GM13977 (cell line): ENCODE measurements at regions not wholly inside any gene's neighbourhood (a gene's known extent, or its start where the extent isn't known, plus 50 kb on each side); places are given as distances from the start of the nearest gene placed in this dataset.

Experiments used
- DNase-seq: peaks from one replicate; pipeline ENCODE4 v3.0.0; 2012; ENCODE audit warnings: low spot score
- in situ Hi-C: fragments of 300-500 bp; cut with MboI; formaldehyde crosslinking; loops from one replicate; pipeline ENCODE4 v1.12.0; 2022; ENCODE audit warnings: low sequenced_read_pairs, low pct_unique_long_range_greater_than_20kb, mixed read lengths, inconsistent platforms; ENCODE audit not compliant: unreplicated experiment
- TF ChIP-seq, protein P1 (sequence below): IDR thresholded peaks from 2 replicates; pipeline ENCODE4 v1.5.1; 2012; ENCODE audit warnings: mild to moderate bottlenecking, control low read depth; ENCODE audit not compliant: insufficient read depth; ENCODE audit errors: extremely low read depth, missing control alignments

DNA sequence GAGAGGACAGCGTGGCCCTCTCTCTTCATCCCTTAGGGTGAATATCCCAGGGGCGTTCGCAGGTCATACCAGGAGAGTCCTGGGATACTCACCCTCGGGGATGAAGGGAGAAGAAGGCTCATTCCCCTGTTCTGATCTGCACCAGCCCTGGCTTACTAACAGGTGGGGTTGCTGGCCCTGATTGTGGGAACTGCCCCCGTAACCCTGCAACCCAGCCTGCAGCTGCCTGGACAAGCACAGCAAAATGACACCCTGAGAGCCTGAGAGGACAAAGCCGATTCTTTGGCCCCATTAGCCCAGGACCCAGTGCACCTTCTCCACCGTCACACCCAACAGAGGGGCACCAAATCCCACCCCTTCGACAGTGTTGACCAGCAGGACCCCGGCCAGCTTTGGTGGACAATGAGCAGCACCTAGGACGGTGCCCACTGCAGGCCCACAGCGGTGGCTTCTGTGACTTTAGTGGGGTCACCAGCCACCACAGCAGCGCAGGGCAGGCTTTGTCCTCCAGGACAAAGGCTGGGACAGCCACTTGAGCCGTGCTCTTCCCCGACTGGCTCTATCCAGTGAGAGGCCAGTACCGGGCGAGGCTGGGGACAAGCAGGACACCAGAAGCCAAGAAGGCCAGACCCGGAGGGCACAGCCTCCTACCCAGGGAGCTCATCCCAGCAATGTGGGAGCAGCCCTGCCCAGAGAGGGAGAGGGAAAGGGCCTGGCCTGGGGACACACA is 98.5 kb upstream of the RTL6 start:
- in situ Hi-C loops, result no loop called here
- TF ChIP-seq, protein P1, sequence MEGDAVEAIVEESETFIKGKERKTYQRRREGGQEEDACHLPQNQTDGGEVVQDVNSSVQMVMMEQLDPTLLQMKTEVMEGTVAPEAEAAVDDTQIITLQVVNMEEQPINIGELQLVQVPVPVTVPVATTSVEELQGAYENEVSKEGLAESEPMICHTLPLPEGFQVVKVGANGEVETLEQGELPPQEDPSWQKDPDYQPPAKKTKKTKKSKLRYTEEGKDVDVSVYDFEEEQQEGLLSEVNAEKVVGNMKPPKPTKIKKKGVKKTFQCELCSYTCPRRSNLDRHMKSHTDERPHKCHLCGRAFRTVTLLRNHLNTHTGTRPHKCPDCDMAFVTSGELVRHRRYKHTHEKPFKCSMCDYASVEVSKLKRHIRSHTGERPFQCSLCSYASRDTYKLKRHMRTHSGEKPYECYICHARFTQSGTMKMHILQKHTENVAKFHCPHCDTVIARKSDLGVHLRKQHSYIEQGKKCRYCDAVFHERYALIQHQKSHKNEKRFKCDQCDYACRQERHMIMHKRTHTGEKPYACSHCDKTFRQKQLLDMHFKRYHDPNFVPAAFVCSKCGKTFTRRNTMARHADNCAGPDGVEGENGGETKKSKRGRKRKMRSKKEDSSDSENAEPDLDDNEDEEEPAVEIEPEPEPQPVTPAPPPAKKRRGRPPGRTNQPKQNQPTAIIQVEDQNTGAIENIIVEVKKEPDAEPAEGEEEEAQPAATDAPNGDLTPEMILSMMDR, result no peak
- no peak for DNase-seq

DNA sequence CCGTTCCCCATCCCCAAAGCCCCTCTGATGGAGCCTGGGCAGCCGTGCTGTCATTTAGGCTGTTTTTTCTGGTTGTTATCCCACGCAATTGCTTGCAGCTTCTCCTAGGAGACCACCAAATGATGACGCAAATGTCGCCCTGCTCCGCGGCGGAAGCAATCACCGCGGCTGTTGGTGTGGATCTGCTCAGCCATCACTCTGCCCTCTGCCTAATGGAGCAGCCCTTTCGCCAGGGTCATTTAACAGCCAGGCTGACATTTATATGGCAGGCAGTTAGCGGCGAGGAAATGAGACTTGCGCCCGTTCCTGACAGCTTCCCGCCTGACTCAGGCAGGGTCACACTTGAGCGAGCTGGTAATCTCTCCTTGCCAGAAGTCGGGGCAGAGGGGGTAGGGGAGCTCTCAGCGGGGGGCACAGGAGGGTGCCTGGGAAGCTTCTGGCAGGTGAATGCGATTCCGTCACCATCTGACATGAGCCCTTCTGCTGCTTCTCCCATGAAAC is 97.9 kb upstream of the RTL6 start:
- TF ChIP-seq, protein P1, result no peak
- no peak for DNase-seq
- in situ Hi-C loops, result no loop called here

DNA sequence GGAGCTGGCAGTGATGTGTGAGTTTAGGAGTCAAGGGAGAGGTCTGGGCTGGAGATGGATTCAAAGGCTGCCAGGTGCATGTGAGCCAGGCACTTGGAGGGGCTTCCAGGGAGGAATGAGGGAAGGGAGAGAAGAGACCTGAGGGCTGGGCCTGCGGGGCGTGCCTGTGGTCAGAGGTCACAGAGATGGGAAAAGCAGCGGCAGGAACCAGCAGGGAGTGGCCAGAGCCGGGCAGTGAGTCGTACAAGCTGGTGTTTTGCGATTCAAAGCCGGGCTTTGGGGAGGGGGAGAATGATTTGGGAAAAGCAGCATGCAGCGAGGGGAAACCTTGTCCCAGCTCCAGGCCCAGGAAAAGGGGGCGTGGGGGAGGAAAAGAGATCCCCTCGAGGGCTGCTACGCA is 96.9 kb upstream of the RTL6 start:
- DNase-seq, result no peak
- in situ Hi-C loops, result no loop called here
- TF ChIP-seq, protein P1, result no peak

DNA sequence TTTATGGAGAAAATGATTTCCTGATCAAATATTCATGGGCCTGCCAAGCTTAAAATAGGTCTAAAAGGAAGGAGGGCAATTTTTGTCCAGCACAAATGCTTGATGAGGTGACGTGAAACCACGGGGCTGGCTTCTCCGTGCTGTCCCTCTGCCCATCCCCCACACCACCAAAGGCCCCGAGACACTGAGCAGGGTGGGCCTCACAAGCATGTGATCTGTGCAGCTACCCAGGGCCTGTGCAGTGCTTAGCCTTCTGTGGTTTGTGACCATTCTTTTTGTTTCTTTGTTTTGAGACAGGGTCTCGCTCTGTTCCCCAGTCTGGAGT is 94.8 kb upstream of the RTL6 start:
- no peak for DNase-seq
- TF ChIP-seq, protein P1, result no peak
- in situ Hi-C loops, result no loop called here

DNA sequence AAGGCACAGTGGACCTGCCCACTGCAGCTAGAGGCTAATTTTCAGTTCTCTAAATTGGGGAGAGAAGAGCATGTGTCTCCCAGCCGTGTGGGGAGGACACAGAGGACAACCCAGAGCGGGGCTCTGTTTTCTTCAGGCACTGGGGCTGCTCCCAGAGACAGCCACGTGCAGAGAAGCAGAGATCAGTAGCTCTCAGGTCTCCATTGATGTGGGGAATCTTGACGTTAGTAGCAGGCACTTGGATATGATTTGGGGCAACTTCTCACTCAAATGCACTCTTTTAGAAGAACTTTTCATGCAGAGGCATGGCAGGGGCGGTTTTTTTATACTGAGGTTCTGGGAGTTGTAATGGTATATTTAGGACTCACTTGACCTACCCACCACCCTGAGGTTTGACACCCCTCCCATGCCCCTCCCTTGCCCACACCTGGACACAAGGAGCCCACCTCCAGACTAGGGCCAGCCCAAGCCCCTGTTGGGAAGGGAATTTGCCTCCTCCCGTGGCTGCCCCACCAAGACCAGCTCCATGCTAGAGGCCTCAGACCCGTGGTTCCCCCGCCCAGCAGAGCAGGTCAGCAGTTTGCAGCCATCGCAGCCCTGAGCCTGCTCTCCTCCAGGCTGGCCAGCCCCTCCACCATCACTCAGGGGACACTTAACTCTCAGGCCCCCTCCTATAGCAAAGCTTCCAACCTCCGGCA is 94.2 kb upstream of the RTL6 start:
- in situ Hi-C loops, result no loop called here
- DNase-seq, result no peak
- TF ChIP-seq, protein P1, result no peak

DNA sequence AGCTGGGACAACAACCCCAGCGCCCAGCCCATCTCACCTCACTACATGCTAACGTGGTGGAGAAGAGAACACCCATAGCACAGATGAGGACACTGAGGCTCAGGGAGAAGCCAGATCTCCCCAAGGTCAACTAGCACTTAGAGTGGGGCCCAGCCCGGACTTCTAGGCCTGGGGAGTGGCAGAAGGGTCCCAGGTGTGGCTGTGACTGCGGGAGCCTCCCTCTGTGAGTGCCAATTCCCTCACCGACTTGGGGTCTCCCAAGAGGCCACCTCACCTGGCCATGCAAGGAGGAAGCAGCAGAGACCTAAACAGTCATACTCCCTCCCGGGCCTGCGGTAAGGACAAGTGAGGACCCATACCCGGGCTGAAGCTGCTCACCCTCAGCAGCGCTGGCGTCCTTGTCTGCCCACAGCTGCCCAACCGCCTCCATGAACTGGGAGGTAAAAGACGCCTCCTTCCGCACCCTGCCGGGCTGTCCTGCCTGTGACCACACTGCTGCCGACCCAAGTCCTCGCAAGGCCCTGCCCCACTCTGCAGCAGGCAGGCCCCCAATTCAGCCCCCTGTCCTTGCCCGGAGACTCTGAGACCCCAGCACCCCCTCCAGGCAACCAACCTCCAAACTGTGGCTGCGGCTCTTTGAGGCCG is 93.2 kb upstream of the RTL6 start:
- TF ChIP-seq, protein P1, result no peak
- no peak for DNase-seq
- in situ Hi-C loops, result no loop called here
